ENCODE measurements at regions not wholly inside any gene's neighbourhood (a gene's known extent, or its start where the extent isn't known, plus 50 kb on each side); places are given as distances from the start of the nearest gene placed in this dataset.

DNA sequence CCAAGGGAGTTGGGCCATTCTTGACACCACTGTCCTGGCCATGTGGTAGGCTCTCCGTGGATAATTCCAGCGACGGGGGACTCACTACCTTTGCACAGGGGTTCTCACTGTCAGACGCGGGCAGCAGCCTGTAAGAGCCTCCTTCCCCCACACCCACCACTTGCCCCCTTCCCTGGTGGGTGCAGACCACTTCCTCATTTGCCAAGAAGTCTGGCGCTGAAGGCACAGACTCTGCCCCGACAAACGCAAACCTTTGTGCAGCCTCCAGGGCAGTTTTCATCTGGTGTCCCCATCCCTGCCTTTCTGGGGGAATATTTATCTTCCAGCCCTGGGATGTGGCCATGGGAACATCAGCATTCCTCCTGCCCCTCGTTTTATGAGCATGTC is 422.5 kb downstream of the SHANK2 start:
- Histone ChIP-seq H3K36me3 (replicated peaks) (no peaks in the 10 kb centered on the region), H3K27me3 (replicated peaks) (peaks cover 18% of the 10 kb centered on the region), H3K4me3 (ENCODE audit: low read depth, low read length) (no peak overlapping the region), H3K27ac (no peak overlapping the region)
- DNase-seq: no peak
- TF ChIP-seq, protein P1, sequence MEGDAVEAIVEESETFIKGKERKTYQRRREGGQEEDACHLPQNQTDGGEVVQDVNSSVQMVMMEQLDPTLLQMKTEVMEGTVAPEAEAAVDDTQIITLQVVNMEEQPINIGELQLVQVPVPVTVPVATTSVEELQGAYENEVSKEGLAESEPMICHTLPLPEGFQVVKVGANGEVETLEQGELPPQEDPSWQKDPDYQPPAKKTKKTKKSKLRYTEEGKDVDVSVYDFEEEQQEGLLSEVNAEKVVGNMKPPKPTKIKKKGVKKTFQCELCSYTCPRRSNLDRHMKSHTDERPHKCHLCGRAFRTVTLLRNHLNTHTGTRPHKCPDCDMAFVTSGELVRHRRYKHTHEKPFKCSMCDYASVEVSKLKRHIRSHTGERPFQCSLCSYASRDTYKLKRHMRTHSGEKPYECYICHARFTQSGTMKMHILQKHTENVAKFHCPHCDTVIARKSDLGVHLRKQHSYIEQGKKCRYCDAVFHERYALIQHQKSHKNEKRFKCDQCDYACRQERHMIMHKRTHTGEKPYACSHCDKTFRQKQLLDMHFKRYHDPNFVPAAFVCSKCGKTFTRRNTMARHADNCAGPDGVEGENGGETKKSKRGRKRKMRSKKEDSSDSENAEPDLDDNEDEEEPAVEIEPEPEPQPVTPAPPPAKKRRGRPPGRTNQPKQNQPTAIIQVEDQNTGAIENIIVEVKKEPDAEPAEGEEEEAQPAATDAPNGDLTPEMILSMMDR (IDR thresholded peaks at IDR 0.05; ENCODE audit: low read depth, low read length, missing control alignments): no peak
- in situ Hi-C loops (cut with HindIII; ENCODE audit: low pct_ligation_motif_present, low sequenced_read_pairs): no loop called here

DNA sequence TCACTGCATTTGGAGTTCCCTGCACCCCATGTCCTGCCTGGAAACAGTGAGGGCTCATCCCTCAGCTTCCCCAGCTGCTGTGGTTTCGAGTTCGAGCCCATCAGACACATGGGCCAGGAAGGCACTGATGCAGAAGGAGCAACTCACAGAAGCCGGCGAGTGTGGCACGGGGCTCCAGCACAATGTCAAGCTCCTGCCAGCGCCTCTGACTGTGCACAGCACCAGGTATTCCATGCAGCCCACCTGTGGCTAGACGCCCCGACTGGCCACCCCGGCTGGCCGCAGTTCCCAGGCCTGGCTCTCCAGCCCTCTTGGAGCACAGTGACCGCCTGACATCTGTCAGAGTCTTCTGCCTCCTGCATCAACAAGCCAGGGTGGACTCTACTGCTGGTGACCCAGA is 419.4 kb downstream of the SHANK2 start:
- Histone ChIP-seq H3K4me3 (ENCODE audit: low read depth, low read length) (no peak overlapping the region), H3K36me3 (replicated peaks) (no peaks in the 10 kb centered on the region), H3K27me3 (replicated peaks) (no peaks in the 10 kb centered on the region), H3K27ac (no peak overlapping the region)
- no peak for DNase-seq
- in situ Hi-C loops (cut with HindIII; ENCODE audit: low pct_ligation_motif_present, low sequenced_read_pairs): no loop called here
- TF ChIP-seq, protein P1 (IDR thresholded peaks at IDR 0.05; ENCODE audit: low read depth, low read length, missing control alignments): no peak

DNA sequence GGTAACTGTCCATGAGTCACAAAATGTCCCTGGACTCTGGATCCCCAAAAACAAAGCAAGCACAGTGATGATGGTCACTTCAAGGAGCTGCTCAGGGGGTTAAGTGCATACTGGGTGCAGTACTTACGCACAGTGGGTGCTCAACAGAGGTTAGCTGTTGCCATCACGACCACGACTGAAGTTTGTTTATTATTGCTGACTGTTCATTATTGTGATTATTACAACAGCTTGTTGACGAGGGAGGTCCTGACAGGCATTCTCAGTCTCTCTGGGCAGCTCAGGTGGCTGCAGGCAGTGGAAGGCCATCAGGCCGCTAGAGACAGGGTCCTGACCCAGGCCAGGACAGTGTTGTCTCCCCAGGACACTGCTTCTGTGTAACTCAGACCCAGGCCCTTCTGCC is 418.8 kb downstream of the SHANK2 start:
- in situ Hi-C loops (cut with HindIII; ENCODE audit: low pct_ligation_motif_present, low sequenced_read_pairs): no loop called here
- TF ChIP-seq, protein P1 (IDR thresholded peaks at IDR 0.05; ENCODE audit: low read depth, low read length, missing control alignments): no peak
- no peak for DNase-seq
- H3K27me3 ChIP-seq (replicated peaks): no peaks in the 10 kb centered on the region
- H3K36me3 ChIP-seq (replicated peaks): no peaks in the 10 kb centered on the region
- no peak overlapping the region for H3K4me3 ChIP-seq (ENCODE audit: low read depth, low read length)
- no peak overlapping the region for H3K27ac ChIP-seq

DNA sequence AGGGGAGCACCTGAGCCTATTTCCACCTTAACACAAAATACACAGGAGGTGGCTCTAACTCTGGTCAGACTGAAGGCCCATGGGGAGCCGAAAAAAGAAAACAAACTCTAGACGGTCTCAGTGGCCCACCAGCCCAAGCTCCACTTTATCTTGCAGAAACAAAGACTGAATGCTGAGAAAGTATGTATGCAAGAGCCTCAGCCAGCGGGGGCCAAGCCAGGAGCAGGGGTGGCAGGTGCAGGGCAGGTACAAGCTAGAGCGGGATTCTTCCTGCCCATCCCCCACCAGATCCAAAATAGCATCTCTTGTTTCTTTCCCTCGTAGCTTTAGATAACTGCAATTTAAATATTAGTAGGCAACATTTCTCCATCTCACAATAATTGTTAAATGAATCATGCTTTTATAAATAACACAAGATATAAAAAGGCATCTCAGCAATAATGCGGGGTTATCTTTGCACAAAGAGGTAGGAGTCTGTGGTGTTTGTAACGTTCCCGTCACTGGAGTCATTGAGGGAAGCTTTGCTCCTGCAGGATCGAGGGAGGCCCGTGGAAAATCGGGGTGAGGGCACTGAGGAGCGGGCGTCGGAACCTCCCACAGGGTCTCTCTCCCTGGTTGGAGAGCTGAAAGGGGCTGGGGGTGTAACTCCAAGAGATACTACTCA is 418.0 kb downstream of the SHANK2 start:
- DNase-seq: no peak
- H3K27me3 ChIP-seq (replicated peaks): no peaks in the 10 kb centered on the region
- H3K36me3 ChIP-seq (replicated peaks): no peaks in the 10 kb centered on the region
- TF ChIP-seq, protein P1 (IDR thresholded peaks at IDR 0.05; ENCODE audit: low read depth, low read length, missing control alignments): no peak
- H3K4me3 ChIP-seq (ENCODE audit: low read depth, low read length): no peak overlapping the region
- in situ Hi-C loops (cut with HindIII; ENCODE audit: low pct_ligation_motif_present, low sequenced_read_pairs): no loop called here
- H3K27ac ChIP-seq: no peak overlapping the region

DNA sequence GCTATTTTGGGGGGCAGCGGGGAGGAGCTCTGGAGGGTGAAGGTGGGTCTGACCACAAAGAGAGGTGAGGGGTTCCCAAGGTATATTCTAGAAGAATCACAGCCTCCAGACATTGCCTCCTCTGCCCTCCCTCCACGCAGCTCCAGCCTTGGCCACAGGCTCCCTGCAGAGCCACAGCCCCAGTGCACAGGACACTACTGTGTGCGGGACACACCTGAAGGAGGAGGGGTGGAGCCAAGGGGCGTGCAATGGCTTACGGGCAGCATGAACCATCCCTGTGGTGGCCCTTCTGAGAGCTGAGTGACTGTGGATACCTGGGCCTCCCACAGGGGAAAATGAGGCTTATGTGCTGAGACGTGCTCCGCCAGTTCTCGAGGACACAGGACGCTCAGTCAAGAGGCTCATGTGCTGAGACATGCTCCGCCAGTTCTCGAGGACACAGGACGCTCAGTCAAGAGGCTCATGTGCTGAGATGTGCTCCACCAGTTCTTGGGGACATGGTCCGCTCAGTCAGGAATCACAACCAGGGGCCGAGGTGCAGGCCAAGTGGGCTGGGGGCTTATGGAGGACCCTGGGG is 417.3 kb downstream of the SHANK2 start:
- Histone ChIP-seq H3K4me3 (ENCODE audit: low read depth, low read length) (no peak overlapping the region), H3K27me3 (replicated peaks) (no peaks in the 10 kb centered on the region), H3K27ac (no peak overlapping the region), H3K36me3 (replicated peaks) (no peaks in the 10 kb centered on the region)
- in situ Hi-C loops (cut with HindIII; ENCODE audit: low pct_ligation_motif_present, low sequenced_read_pairs): no loop called here
- TF ChIP-seq, protein P1 (IDR thresholded peaks at IDR 0.05; ENCODE audit: low read depth, low read length, missing control alignments): no peak
- no peak for DNase-seq

DNA sequence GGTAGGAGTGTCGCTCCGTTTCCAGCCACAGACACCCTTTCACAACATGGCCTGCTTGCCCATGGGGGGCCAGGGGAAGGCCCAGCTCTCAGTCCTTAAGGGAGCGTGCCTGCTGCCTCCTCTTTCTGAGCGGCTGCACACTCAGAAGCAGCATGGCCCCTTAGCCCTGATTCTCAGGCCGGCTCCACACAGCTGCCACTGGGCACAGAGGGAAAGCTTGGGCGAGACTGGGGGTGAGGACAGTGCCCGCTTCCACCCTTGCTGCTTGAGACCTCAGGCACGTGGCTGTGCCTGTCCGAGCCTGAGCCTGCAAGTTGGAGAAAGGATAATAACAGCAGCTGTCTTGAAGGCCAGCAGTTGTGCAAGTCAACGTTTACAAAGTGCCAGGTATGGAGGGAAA is 416.3 kb downstream of the SHANK2 start:
- Histone ChIP-seq H3K4me3 (ENCODE audit: low read depth, low read length) (no peak overlapping the region), H3K36me3 (replicated peaks) (no peaks in the 10 kb centered on the region), H3K27ac (no peak overlapping the region), H3K27me3 (replicated peaks) (no peaks in the 10 kb centered on the region)
- in situ Hi-C loops (cut with HindIII; ENCODE audit: low pct_ligation_motif_present, low sequenced_read_pairs): no loop called here
- TF ChIP-seq, protein P1 (IDR thresholded peaks at IDR 0.05; ENCODE audit: low read depth, low read length, missing control alignments): no peak
- no peak for DNase-seq
